Endothelial cell (in vitro differentiated cells): ENCODE measurements at regions not wholly inside any gene's neighbourhood (a gene's known extent, or its start where the extent isn't known, plus 50 kb on each side); places are given as distances from the start of the nearest gene placed in this dataset.

ENCODE experiments used
- DNase-seq: peaks from one replicate; pipeline ENCODE4 v3.0.0; 2021; ENCODE audit warnings: low spot score
- H3K27ac Mint-ChIP-seq: one replicate; pipeline ENCODE4 v1.8.0; 2021; ENCODE audit warnings: mixed read lengths, inconsistent platforms; ENCODE audit not compliant: unreplicated experiment
- H3K27me3 Mint-ChIP-seq: one replicate; pipeline ENCODE4 v1.8.0; 2021; ENCODE audit warnings: mild to moderate bottlenecking, moderate library complexity, mixed read lengths, inconsistent platforms; ENCODE audit not compliant: unreplicated experiment
- H3K36me3 Mint-ChIP-seq: one replicate; pipeline ENCODE4 v1.8.0; 2021; ENCODE audit warnings: mild to moderate bottlenecking, low read depth, mixed read lengths, inconsistent platforms; ENCODE audit not compliant: unreplicated experiment
- H3K4me1 Mint-ChIP-seq: one replicate; pipeline ENCODE4 v1.8.0; 2021; ENCODE audit warnings: mild to moderate bottlenecking, mixed read lengths, inconsistent platforms; ENCODE audit not compliant: unreplicated experiment
- H3K4me3 Mint-ChIP-seq: one replicate; pipeline ENCODE4 v1.8.0; 2021; ENCODE audit warnings: mild to moderate bottlenecking, mixed read lengths, inconsistent platforms; ENCODE audit not compliant: unreplicated experiment
- H3K9me3 Mint-ChIP-seq: one replicate; pipeline ENCODE4 v1.8.0; 2021; ENCODE audit warnings: mixed read lengths, inconsistent platforms; ENCODE audit not compliant: unreplicated experiment
- TF ChIP-seq, protein P1 (sequence below): fragments of 200-600 bp; sonication (generic); IDR thresholded peaks from one replicate; pipeline ENCODE4 v1.5.0; 2021; ENCODE audit warnings: antibody characterized with exemption; ENCODE audit not compliant: unreplicated experiment

DNA sequence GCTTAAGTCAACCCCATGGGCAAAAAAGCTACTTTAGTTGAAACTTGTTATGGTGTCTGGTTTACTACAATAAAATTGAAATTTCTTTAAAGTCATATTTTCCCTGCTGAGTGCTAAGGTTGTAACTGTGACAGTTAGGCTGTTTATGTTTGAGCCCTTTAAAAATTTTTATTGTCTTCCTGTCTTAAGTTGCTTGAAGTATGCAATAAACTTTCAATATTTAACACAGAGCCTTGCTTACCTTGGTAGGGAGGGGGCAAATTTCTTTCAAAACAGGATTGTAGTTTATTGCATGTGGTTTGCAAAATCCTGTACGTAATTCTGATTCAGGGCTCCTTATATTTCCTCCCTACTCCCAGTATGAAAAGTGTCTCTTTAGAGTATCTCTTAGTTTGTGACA lies 465.5 kb upstream of the ACTBL2 start:
- no peak for DNase-seq
- no peaks in the 10 kb centered on the region for H3K4me1 Mint-ChIP-seq
- no peaks in the 10 kb centered on the region for H3K9me3 Mint-ChIP-seq
- H3K4me3 Mint-ChIP-seq, result no peak overlapping the region
- no peak overlapping the region for H3K27ac Mint-ChIP-seq
- H3K27me3 Mint-ChIP-seq, result no peaks in the 10 kb centered on the region
- TF ChIP-seq, protein P1, sequence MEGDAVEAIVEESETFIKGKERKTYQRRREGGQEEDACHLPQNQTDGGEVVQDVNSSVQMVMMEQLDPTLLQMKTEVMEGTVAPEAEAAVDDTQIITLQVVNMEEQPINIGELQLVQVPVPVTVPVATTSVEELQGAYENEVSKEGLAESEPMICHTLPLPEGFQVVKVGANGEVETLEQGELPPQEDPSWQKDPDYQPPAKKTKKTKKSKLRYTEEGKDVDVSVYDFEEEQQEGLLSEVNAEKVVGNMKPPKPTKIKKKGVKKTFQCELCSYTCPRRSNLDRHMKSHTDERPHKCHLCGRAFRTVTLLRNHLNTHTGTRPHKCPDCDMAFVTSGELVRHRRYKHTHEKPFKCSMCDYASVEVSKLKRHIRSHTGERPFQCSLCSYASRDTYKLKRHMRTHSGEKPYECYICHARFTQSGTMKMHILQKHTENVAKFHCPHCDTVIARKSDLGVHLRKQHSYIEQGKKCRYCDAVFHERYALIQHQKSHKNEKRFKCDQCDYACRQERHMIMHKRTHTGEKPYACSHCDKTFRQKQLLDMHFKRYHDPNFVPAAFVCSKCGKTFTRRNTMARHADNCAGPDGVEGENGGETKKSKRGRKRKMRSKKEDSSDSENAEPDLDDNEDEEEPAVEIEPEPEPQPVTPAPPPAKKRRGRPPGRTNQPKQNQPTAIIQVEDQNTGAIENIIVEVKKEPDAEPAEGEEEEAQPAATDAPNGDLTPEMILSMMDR, result no peak
- H3K36me3 Mint-ChIP-seq, result no peaks in the 10 kb centered on the region

DNA sequence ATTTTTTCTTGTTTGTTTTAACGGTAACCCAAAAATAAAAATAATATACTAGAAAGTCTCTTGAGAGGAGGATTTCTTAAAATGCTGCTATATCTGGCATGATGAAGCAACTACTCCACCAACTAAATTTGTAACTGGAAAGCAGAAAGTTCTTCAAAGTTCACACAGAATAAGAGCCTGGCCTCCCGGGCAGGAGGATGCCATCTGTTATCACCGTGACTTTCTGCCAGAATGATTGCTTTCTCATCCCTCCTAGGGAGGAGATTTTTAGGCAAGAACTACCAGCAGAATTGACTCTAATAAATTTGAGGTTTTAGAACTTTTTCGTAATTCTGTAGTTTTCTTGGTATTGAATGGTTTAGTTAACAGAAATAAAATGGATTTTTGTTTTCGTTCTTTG lies 464.6 kb upstream of the ACTBL2 start:
- Mint-ChIP-seq H3K4me3 (no peak overlapping the region), H3K27ac (no peak overlapping the region), H3K4me1 (no peaks in the 10 kb centered on the region), H3K36me3 (no peaks in the 10 kb centered on the region), H3K27me3 (no peaks in the 10 kb centered on the region), H3K9me3 (no peaks in the 10 kb centered on the region)
- no peak for DNase-seq
- TF ChIP-seq, protein P1, result no peak

DNA sequence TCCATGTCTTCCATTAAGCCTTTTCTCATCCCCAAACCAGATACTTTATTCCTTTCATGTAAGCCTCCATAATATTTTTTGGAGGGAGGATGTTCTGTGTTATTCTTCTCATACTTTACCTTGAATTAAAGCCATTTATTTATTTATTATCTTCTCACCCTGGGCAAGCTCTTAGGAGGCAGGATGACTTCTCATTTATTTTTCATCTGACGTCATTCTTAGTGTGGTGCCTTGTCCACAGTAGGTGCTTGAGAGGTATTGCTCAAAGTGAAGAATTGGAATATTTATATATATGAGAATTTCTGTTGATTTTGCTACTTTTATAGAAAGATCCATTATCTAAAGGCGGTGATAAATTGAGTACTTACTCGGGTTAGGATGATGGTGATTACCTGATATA lies 458.3 kb upstream of the ACTBL2 start:
- no peaks in the 10 kb centered on the region for H3K4me1 Mint-ChIP-seq
- TF ChIP-seq, protein P1, result no peak
- no peak overlapping the region for H3K4me3 Mint-ChIP-seq
- no peaks in the 10 kb centered on the region for H3K27me3 Mint-ChIP-seq
- no peaks in the 10 kb centered on the region for H3K36me3 Mint-ChIP-seq
- no peak for DNase-seq
- H3K27ac Mint-ChIP-seq, result no peak overlapping the region
- peaks cover 5% of the 10 kb centered on the region for H3K9me3 Mint-ChIP-seq

DNA sequence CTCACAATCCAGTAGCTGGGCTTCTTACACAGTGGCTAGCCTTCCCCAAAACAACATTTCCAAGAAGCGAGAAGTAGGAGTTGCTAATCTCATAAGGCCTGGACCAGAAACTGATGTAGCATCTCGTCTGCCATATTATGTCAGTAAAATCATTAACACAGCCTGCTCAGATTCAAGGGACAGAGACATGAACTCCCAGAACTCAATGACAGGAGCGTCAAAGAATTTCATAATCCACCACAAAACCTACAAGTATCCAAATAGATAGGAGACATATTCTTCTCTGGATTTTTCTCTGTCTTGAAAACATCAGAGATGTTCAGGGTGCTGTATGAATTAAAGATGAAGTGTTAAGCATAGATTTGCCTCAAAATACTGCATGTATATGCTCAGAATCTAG lies 457.6 kb upstream of the ACTBL2 start:
- Mint-ChIP-seq H3K27me3 (no peaks in the 10 kb centered on the region), H3K27ac (no peak overlapping the region)

DNA sequence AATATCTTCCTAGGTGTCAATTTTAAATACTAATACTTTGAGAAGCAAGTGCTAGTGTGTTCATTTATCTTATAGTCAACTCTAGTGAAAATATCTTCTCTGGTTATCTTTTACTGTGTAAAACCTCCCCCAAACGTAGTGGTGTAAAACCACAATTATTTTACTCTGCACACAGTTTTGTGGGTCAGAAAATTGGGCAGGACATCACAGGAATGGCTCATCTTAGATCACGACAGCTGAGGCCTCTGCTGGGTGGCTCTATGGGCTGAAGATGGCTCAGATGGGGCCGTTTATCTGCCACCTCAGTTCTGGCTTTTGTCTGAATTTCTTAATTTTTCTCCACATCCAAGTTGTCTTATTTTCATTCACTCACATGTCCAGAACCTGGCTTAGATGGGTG lies 457.2 kb upstream of the ACTBL2 start:
- Mint-ChIP-seq H3K27me3 (no peaks in the 10 kb centered on the region), H3K4me1 (no peaks in the 10 kb centered on the region), H3K9me3 (peaks cover 5% of the 10 kb centered on the region), H3K36me3 (no peaks in the 10 kb centered on the region), H3K27ac (no peak overlapping the region), H3K4me3 (no peak overlapping the region)
- no peak for DNase-seq
- TF ChIP-seq, protein P1, result no peak

More for the DNA sequence above, 457.6 kb upstream of the ACTBL2 start:
- Mint-ChIP-seq H3K4me3 (no peak overlapping the region), H3K36me3 (no peaks in the 10 kb centered on the region), H3K4me1 (no peaks in the 10 kb centered on the region), H3K9me3 (peaks cover 5% of the 10 kb centered on the region)
- TF ChIP-seq, protein P1, result no peak
- no peak for DNase-seq
